Esophagus squamous epithelium (tissue), 5 donors: ENCODE measurements at regions not wholly inside any gene's neighbourhood (a gene's known extent, or its start where the extent isn't known, plus 50 kb on each side); places are given as distances from the start of the nearest gene placed in this dataset.

Experiments used
- DNase-seq: peaks from one replicate; lab custom pipeline; 2025; lab: John Stamatoyannopoulos, UW
- H3K27ac ChIP-seq, 4 donors: fragments of 200-600 bp; sonication (generic); one replicate each; pipeline ENCODE4 v1.5.1; 2016 to 2019; ENCODE audit warnings: mild to moderate bottlenecking in 1 of 4
- H3K27me3 ChIP-seq, 4 donors: fragments of 200-600 bp; sonication (generic); 1 replicate in 3 of 4; 2 replicates in 1 of 4; pipeline versions ENCODE4 v1.5.1 to v1.6.0; 2017 to 2021; ENCODE audit warnings: antibody characterized with exemption in 1 of 4
- H3K36me3 ChIP-seq, 3 donors: fragments of 200-600 bp; sonication (generic); one replicate each; pipeline ENCODE4 v1.5.1; 2016 to 2019
- H3K4me1 ChIP-seq, 3 donors: fragments of 200-600 bp; sonication (generic); one replicate each; pipeline ENCODE4 v1.5.1; 2017 to 2019
- H3K4me3 ChIP-seq, 4 donors: fragments of 200-600 bp; sonication (generic); 1 replicate in 3 of 4; 2 replicates in 1 of 4; pipeline ENCODE4 v1.5.1; 2016 to 2019; ENCODE audit warnings: mild to moderate bottlenecking in 2 of 4, moderate library complexity in 1 of 4
- H3K9me3 ChIP-seq, 3 donors: fragments of 200-600 bp; sonication (generic); one replicate each; pipeline ENCODE4 v1.5.1; 2016 to 2019
- POLR2A ChIP-seq, 4 donors: fragments of 450-650 bp; IDR thresholded peaks; one replicate each; pipeline ENCODE4 v1.6.1; 2017; ENCODE audit warnings: antibody characterized with exemption in 4 of 4, mild to moderate bottlenecking in 4 of 4, moderate library complexity in 3 of 4
- WGBS, 2 donors: methylation state at CpG; one replicate each; pipeline ENCODE4 v1.1.5; 2018; 5-methylcytosine and 5-hydroxymethylcytosine counted together
- intact Hi-C: fragments of 100-400 bp; cut with DNase I; formaldehyde crosslinking; loops from one replicate; pipeline ENCODE4 v1.15.0; 2022
- TF ChIP-seq, protein P1 (sequence below), 6 experiments: fragments of 450-650 bp in 4 of 6; fragments of 200-600 bp in 2 of 6; sonication (generic) in 2 of 6; IDR thresholded peaks; one replicate each; pipeline ENCODE4 v1.5.1; 2016 to 2019; ENCODE audit warnings: antibody characterized with exemption in 6 of 6, mild to moderate bottlenecking in 4 of 6, moderate library complexity in 4 of 6
- donor health status: DM: yes; HTN: yes; CAD: no.

DNA sequence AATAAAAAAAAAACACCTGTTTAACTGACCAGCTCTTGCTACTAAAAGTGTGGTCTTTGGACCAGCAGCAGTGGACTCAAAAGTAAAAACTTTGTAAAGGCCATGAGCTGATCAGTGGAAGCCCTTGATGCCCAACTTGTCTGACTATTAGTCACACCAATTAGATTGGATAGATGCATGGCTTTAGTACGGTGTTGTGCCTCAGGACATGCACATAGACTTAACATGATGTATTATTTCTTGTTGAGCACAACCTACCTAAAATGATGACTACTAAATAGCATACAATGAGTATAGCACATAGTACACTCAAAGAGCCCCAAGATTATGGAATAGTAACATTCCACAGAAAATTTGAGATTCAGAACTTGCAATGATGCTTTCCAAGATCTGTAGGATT lies 95.1 kb upstream of the FIBIN start:
- H3K4me3 ChIP-seq: no peak overlapping the region
- H3K36me3 ChIP-seq: no peaks in the 10 kb centered on the region
- TF ChIP-seq, protein P1, sequence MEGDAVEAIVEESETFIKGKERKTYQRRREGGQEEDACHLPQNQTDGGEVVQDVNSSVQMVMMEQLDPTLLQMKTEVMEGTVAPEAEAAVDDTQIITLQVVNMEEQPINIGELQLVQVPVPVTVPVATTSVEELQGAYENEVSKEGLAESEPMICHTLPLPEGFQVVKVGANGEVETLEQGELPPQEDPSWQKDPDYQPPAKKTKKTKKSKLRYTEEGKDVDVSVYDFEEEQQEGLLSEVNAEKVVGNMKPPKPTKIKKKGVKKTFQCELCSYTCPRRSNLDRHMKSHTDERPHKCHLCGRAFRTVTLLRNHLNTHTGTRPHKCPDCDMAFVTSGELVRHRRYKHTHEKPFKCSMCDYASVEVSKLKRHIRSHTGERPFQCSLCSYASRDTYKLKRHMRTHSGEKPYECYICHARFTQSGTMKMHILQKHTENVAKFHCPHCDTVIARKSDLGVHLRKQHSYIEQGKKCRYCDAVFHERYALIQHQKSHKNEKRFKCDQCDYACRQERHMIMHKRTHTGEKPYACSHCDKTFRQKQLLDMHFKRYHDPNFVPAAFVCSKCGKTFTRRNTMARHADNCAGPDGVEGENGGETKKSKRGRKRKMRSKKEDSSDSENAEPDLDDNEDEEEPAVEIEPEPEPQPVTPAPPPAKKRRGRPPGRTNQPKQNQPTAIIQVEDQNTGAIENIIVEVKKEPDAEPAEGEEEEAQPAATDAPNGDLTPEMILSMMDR (IDR thresholded peaks at IDR 0.05): no peak
- H3K9me3 ChIP-seq: no peaks in the 10 kb centered on the region
- intact Hi-C loops: no loop called here
- no peaks in the 10 kb centered on the region for H3K27me3 ChIP-seq
- H3K4me1 ChIP-seq: peaks cover 0 to 8% (median 0%) of the 10 kb centered on the region in 3 donors
- WGBS, 2 donors: 36 to 70% methylated on average over 1 of the region's 1 CpG
- no peak for DNase-seq
- H3K27ac ChIP-seq: no peak overlapping the region

DNA sequence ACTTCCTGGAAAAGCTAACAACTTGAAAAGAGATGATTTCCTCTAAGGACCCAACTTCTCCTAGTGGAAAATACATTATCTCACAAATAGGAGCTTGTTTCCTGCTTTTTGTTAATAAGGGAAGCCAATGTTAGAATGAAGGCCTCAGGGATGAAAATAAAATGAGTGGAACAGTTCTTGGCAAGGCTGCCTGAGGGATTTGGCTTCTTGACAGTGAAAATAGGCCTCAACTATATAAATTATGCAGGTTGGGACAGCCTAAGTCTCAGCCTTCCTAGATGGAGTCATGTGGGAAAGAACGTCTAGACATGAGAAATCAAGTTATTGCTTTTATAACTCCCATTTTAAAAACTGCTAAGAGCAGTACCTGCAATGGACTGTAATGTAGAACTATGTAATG lies 92.8 kb upstream of the FIBIN start:
- intact Hi-C loops: no loop called here
- Histone ChIP-seq H3K9me3 (no peaks in the 10 kb centered on the region), H3K27me3 (no peaks in the 10 kb centered on the region), H3K27ac (no peak overlapping the region), H3K4me3 (no peak overlapping the region), H3K4me1 (peaks cover 0 to 18% (median 0%) of the 10 kb centered on the region in 3 donors), H3K36me3 (no peaks in the 10 kb centered on the region)
- DNase-seq: no peak
- TF ChIP-seq, protein P1 (IDR thresholded peaks at IDR 0.05): no peak
- TF ChIP-seq POLR2A (IDR thresholded peaks at IDR 0.05): no peak
- WGBS, 2 donors: 26 to 33% methylated on average over 1 of the region's 1 CpG

DNA sequence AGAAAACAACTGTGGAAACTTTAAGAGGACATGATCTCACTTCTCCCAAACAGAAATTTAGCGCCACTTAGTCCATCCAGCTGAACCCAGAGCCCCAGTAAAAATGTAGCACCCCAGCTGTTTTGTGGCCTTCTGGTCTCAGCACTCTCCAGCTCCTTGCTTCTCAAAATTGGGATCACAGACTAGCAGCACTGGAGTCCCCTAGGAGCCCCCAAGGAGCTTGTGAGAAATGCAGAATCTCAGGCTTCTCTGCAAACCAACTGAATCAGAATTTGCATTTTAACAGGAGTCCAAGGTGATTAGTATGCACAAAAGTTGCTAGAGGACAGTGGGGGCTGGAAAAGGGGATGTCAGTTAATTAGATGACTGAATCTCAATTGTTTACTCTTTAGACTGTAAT lies 89.8 kb upstream of the FIBIN start:
- Histone ChIP-seq H3K36me3 (no peaks in the 10 kb centered on the region), H3K27ac (no peak overlapping the region), H3K9me3 (no peaks in the 10 kb centered on the region), H3K4me1 (peaks cover 0 to 18% (median 0%) of the 10 kb centered on the region in 3 donors), H3K4me3 (no peak overlapping the region), H3K27me3 (no peaks in the 10 kb centered on the region)
- DNase-seq: no peak
- intact Hi-C loops: no loop called here
- no peak for TF ChIP-seq POLR2A (IDR thresholded peaks at IDR 0.05)
- TF ChIP-seq, protein P1 (IDR thresholded peaks at IDR 0.05): no peak
- 65 to 88% methylated on average over 1 of the region's 1 CpG for WGBS, 2 donors

DNA sequence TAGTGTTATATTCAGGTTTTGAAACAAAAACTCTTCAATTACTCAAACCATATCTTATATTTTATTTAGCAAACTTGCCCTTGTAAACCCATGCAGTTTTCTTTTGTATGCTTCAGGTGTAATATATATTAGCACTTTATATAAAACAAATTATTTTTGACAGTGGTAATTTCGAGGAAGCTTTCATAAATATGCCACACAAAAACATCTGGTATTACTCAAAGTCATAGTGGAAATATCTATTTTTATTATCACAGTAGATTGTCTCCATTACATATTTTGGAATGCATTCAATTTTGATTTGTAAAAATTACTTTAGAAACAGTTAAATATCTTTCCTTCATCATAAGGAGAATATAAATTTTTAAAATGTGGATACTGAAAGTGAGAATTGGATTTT lies 89.1 kb upstream of the FIBIN start:
- intact Hi-C loops: no loop called here
- no peak for DNase-seq
- TF ChIP-seq, protein P1 (IDR thresholded peaks at IDR 0.05): no peak
- TF ChIP-seq POLR2A (IDR thresholded peaks at IDR 0.05): no peak
- WGBS, 2 donors: 35 to 42% methylated on average over 1 of the region's 1 CpG
- H3K4me1 ChIP-seq: peaks cover 0 to 19% (median 0%) of the 10 kb centered on the region in 3 donors
- H3K4me3 ChIP-seq: no peak overlapping the region
- H3K27ac ChIP-seq: no peak overlapping the region
- no peaks in the 10 kb centered on the region for H3K9me3 ChIP-seq
- no peaks in the 10 kb centered on the region for H3K36me3 ChIP-seq
- no peaks in the 10 kb centered on the region for H3K27me3 ChIP-seq

DNA sequence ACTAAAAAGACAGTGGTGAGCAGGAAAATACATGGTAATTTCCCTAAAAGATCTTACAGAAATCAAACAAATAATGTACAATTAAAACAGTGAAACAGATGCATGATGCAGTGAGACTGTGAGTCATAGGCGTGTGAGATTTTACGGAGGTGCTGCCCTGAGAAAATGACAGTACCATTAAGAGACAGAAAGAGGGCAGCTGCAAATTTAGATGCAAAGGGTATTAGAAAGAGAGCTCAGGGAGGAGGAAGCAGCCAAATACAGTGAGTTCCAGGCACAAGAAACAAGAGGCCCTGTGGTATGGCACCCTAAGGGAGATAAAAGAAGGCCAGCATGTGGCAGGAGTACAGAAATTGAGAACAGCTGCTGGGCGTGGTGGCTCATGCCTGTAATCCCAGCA lies 88.5 kb upstream of the FIBIN start:
- H3K4me3 ChIP-seq: no peak overlapping the region
- H3K36me3 ChIP-seq: no peaks in the 10 kb centered on the region
- WGBS, 2 donors: 17 to 44% methylated on average over 3 of the region's 3 CpGs
- H3K27me3 ChIP-seq: no peaks in the 10 kb centered on the region
- intact Hi-C loops: no loop called here
- no peak for TF ChIP-seq POLR2A (IDR thresholded peaks at IDR 0.05)
- TF ChIP-seq, protein P1 (IDR thresholded peaks at IDR 0.05): peak in 1 of 6 experiments; percentile 12
- DNase-seq: no peak
- H3K4me1 ChIP-seq: peaks cover 0 to 25% (median 0%) of the 10 kb centered on the region in 3 donors
- H3K9me3 ChIP-seq: no peaks in the 10 kb centered on the region
- peak overlapping the region in 1 of 4 donors; percentile 11 for H3K27ac ChIP-seq
